AG04449 (cell line): ENCODE measurements at regions not wholly inside any gene's neighbourhood (a gene's known extent, or its start where the extent isn't known, plus 50 kb on each side); places are given as distances from the start of the nearest gene placed in this dataset.

Experiments used
- CTCF ChIA-PET: fragments of 350-600 bp; formaldehyde crosslinking; extraction: SDS; loops from one replicate; lab custom pipeline; 2021; ENCODE audit warnings: antibody characterized with exemption; lab: Yijun Ruan, JAX
- POLR2A ChIA-PET: fragments of 400-600, 350-600 bp; formaldehyde crosslinking; extraction: SDS; loops from one replicate; lab custom pipeline; 2020; ENCODE audit warnings: antibody characterized with exemption, inconsistent platforms; lab: Yijun Ruan, JAX
- DNase-seq: peaks from one replicate; pipeline ENCODE4 v3.0.0-alpha.2; 2010; ENCODE audit warnings: low read depth, low spot score
- H3K4me3 ChIP-seq: 2 replicates; pipeline ENCODE4 v1.5.1; 2011; ENCODE audit warnings: low read depth, mild to moderate bottlenecking, control low read depth, low read length
- TF ChIP-seq, protein P1 (sequence below): IDR thresholded peaks from one replicate; pipeline ENCODE4 v1.5.1; 2011; ENCODE audit warnings: mild to moderate bottlenecking, moderate library complexity, low read length, control low read depth, inconsistent platforms; ENCODE audit not compliant: insufficient read depth; ENCODE audit errors: missing control alignments

GRCh38 chr15:100787567-100788417, 91.8 kb upstream of the ALDH1A3 start:
- ChIA-PET POLR2A (no interaction called here), CTCF (no interaction called here)
- DNase-seq, result no peak

DNA sequence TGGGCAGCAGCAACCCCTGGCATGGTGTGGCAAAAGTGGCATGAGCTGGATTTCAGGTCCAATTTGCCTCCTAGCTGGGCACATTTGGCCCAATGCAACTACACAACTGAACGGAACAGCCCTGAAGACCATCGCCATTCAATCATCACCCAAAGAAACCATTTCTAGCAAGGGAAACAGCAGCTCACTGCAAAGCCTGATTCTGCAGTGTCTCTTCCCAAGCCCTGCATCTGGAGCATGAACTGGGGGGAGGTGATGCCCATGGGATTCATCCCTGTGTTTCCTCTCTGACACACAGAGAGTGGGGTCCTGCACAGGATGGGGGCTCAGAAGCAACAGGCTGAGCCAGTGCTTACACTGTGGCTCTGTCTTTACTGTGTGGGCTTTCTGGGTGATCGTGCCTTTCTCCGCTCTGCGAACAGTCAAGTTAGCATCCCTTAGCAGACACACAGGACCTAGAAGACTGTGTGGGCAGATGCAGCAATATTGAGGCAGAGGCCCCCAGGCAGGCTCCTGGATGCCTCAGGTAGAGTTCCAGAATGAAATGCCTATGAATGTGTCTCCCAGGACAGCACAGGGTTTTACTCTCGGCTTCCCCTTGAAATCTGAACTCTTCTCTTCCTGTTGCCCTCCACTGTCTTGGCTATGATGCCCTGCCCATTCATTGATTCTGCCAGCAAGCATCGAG, 91.1 kb upstream of the ALDH1A3 start:
- ChIA-PET POLR2A (no interaction called here), CTCF (no interaction called here)
- H3K4me3 ChIP-seq, result no peak overlapping the region
- TF ChIP-seq, protein P1, sequence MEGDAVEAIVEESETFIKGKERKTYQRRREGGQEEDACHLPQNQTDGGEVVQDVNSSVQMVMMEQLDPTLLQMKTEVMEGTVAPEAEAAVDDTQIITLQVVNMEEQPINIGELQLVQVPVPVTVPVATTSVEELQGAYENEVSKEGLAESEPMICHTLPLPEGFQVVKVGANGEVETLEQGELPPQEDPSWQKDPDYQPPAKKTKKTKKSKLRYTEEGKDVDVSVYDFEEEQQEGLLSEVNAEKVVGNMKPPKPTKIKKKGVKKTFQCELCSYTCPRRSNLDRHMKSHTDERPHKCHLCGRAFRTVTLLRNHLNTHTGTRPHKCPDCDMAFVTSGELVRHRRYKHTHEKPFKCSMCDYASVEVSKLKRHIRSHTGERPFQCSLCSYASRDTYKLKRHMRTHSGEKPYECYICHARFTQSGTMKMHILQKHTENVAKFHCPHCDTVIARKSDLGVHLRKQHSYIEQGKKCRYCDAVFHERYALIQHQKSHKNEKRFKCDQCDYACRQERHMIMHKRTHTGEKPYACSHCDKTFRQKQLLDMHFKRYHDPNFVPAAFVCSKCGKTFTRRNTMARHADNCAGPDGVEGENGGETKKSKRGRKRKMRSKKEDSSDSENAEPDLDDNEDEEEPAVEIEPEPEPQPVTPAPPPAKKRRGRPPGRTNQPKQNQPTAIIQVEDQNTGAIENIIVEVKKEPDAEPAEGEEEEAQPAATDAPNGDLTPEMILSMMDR, result no peak
- DNase-seq, result no peak

More at GRCh38 chr15:100787567-100788417, 91.8 kb upstream of the ALDH1A3 start:
- H3K4me3 ChIP-seq, result no peak overlapping the region
- TF ChIP-seq, protein P1, result no peak

GRCh38 chr15:100790786-100791265, 88.8 kb upstream of the ALDH1A3 start:
- no peak for DNase-seq
- TF ChIP-seq, protein P1, result no peak
- ChIA-PET POLR2A (no interaction called here), CTCF (no interaction called here)
- no peak overlapping the region for H3K4me3 ChIP-seq

- DNase-seq, result no peak
- TF ChIP-seq, protein P1, result no peak
- ChIA-PET CTCF (interaction anchor here (1.2 kb wide), 1 partner anchor 9 kb away, joined by 3 read pairs; no protein-coding TSS in a partner anchor), POLR2A (no interaction called here)
- H3K4me3 ChIP-seq, result no peak overlapping the region
Observed at GRCh38 chr15:100794008-100794407, 85.6 kb upstream of the ALDH1A3 start.

DNA sequence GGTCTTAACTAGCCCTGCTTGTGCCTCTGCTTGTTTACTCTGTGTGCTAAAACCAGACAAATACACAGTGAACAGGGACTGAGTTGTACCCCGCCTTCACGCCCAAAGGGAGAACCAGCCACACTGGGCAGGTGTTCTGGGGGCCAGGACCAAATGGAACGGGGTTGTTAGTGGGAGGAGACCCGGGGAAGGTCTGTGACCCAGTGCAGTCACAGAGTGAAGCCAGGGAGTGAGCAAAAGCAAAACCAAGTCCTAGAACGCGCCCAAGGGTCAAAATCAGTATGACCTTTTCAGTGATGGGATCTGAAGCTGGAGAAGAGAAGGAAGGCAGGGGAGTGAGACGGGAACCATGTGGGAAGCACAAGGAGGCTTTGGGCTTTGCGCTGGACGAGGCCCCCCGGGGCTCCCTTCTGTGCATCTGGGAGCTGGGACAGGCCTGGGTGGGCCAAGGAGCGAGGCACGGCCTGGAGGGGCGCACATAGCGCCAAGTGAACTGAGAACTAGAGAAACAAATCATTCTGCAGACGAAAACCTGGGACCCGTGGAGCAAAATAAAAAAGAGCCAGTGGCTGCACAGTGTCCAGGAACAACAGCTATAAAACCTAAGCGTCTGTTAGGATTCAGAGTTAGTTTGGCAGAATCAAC, 78.3 kb upstream of the ALDH1A3 start:
- TF ChIP-seq, protein P1, result no peak
- ChIA-PET POLR2A (no interaction called here), CTCF (interaction anchor here (2.2 kb wide), 1 partner anchor 12 kb away, joined by 5 read pairs; no protein-coding TSS in a partner anchor)
- DNase-seq, result no peak
- no peak overlapping the region for H3K4me3 ChIP-seq
